ENCODE measurements at regions not wholly inside any gene's neighbourhood (a gene's known extent, or its start where the extent isn't known, plus 50 kb on each side); places are given as distances from the start of the nearest gene placed in this dataset.

GRCh38 chr15:96838081-96838480, 507.6 kb downstream of the NR2F2 start:
- Histone ChIP-seq H3K4me1 (ENCODE audit: insufficient read depth) (no peaks in the 10 kb centered on the region), H3K27me3 (no peaks in the 10 kb centered on the region), H3K27ac (no peak overlapping the region), H3K36me3 (no peaks in the 10 kb centered on the region), H3K9me3 (no peaks in the 10 kb centered on the region), H3K4me3 (no peak overlapping the region)
- intact Hi-C loops (cut with DNase I) = no loop called here
- DNase-seq = no peak
- no peak for TF ChIP-seq CTCF (IDR thresholded peaks at IDR 0.05)
- TF ChIP-seq EP300 (IDR thresholded peaks at IDR 0.05) = no peak
- no peak for TF ChIP-seq POLR2A (IDR thresholded peaks at IDR 0.05)

GRCh38 chr15:96849271-96849900, 518.9 kb downstream of the NR2F2 start:
- Histone ChIP-seq H3K9me3 (no peaks in the 10 kb centered on the region), H3K27me3 (no peaks in the 10 kb centered on the region), H3K4me1 (ENCODE audit: insufficient read depth) (no peaks in the 10 kb centered on the region), H3K4me3 (no peak overlapping the region), H3K36me3 (no peaks in the 10 kb centered on the region), H3K27ac (no peak overlapping the region)
- intact Hi-C loops (cut with DNase I) = no loop called here
- TF ChIP-seq CTCF (IDR thresholded peaks at IDR 0.05) = no peak
- no peak for TF ChIP-seq EP300 (IDR thresholded peaks at IDR 0.05)
- no peak for TF ChIP-seq POLR2A (IDR thresholded peaks at IDR 0.05)
- WGBS, 3 donors = 3 to 9% (median 4%) methylated on average over 11 of the region's 11 CpGs
- no peak for DNase-seq

- H3K4me3 ChIP-seq = no peak overlapping the region
- no peaks in the 10 kb centered on the region for H3K36me3 ChIP-seq
- no peaks in the 10 kb centered on the region for H3K27me3 ChIP-seq
- WGBS, 3 donors = 51 to 63% (median 58%) methylated on average over 3 of the region's 3 CpGs
- no peaks in the 10 kb centered on the region for H3K4me1 ChIP-seq (ENCODE audit: insufficient read depth)
- TF ChIP-seq CTCF (IDR thresholded peaks at IDR 0.05) (no peak), EP300 (IDR thresholded peaks at IDR 0.05) (no peak), POLR2A (IDR thresholded peaks at IDR 0.05) (no peak)
- DNase-seq = no peak
- H3K27ac ChIP-seq = no peak overlapping the region
- no peaks in the 10 kb centered on the region for H3K9me3 ChIP-seq
- intact Hi-C loops (cut with DNase I) = no loop called here
Measured at GRCh38 chr15:96851613-96852012, 521.1 kb downstream of the NR2F2 start.

GRCh38 chr15:96858694-96859093, 528.2 kb downstream of the NR2F2 start:
- no peaks in the 10 kb centered on the region for H3K27me3 ChIP-seq
- intact Hi-C loops (cut with DNase I) = no loop called here
- no peak overlapping the region for H3K4me3 ChIP-seq
- no peak for DNase-seq
- H3K27ac ChIP-seq = no peak overlapping the region
- WGBS, 3 donors = 85 to 90% (median 87%) methylated on average over 9 of the region's 9 CpGs
- TF ChIP-seq POLR2A (IDR thresholded peaks at IDR 0.05) (no peak), CTCF (IDR thresholded peaks at IDR 0.05) (no peak), EP300 (IDR thresholded peaks at IDR 0.05) (no peak)
- H3K36me3 ChIP-seq = no peaks in the 10 kb centered on the region
- no peaks in the 10 kb centered on the region for H3K4me1 ChIP-seq (ENCODE audit: insufficient read depth)
- no peaks in the 10 kb centered on the region for H3K9me3 ChIP-seq

All from ovary (tissue), 7 donors.